Neuronal stem cell (in vitro differentiated cells): ENCODE measurements at regions not wholly inside any gene's neighbourhood (a gene's known extent, or its start where the extent isn't known, plus 50 kb on each side); places are given as distances from the start of the nearest gene placed in this dataset.

Experiments
- DNase-seq: peaks from one replicate; pipeline ENCODE4 v3.0.0-alpha.2; 2013; ENCODE audit warnings: low spot score
- H2AFZ ChIP-seq: one replicate; pipeline ENCODE4 v1.6.1; 2013; ENCODE audit warnings: mild to moderate bottlenecking, low read length, inconsistent platforms
- H2AK5ac ChIP-seq: 2 replicates; pipeline ENCODE4 v1.6.1; 2013; ENCODE audit warnings: low read depth, mild to moderate bottlenecking, inconsistent platforms, low read length, moderate library complexity, mixed read lengths
- H2BK120ac ChIP-seq: 2 replicates; pipeline ENCODE4 v1.6.1; 2013; ENCODE audit warnings: low read depth, mild to moderate bottlenecking, inconsistent platforms, low read length, moderate library complexity, mixed read lengths
- H2BK12ac ChIP-seq: one replicate; pipeline ENCODE4 v1.6.1; 2013; ENCODE audit warnings: low read length, inconsistent platforms
- H2BK15ac ChIP-seq: 2 replicates; pipeline ENCODE4 v1.6.1; 2013; ENCODE audit warnings: mild to moderate bottlenecking, low read length, inconsistent platforms, mixed read lengths
- H2BK5ac ChIP-seq: one replicate; pipeline ENCODE4 v1.6.1; 2013; ENCODE audit warnings: inconsistent platforms, mild to moderate bottlenecking, low read length, moderate library complexity
- H3K14ac ChIP-seq: one replicate; pipeline ENCODE4 v1.6.1; 2013; ENCODE audit warnings: low read length, inconsistent platforms
- H3K18ac ChIP-seq: 2 replicates; pipeline ENCODE4 v1.6.1; 2013; ENCODE audit warnings: low read length, inconsistent platforms
- H3K23ac ChIP-seq: 2 replicates; pipeline ENCODE4 v1.6.1; 2013; ENCODE audit warnings: low read depth, mild to moderate bottlenecking, mixed read lengths, low read length, inconsistent platforms; ENCODE audit not compliant: poor library complexity
- H3K27ac ChIP-seq: replicated peaks from 3 replicates; pipeline ENCODE4 v1.5.1; 2013; ENCODE audit warnings: low read length, inconsistent platforms
- H3K27me3 ChIP-seq, 3 experiments: 2 replicates each; pipeline ENCODE4 v1.6.1; 2013; ENCODE audit warnings: low read length in 3 of 3, mild to moderate bottlenecking in 2 of 3, inconsistent platforms in 1 of 3, low read depth in 1 of 3, mixed read lengths in 1 of 3, moderate library complexity in 1 of 3; ENCODE audit not compliant: control insufficient read depth in 3 of 3, insufficient read depth in 3 of 3
- H3K36me3 ChIP-seq, 2 donors: replicated peaks in 1 of 2; 2 replicates each; pipeline ENCODE4 v1.6.1; 2013; ENCODE audit warnings: low read length in 2 of 2; ENCODE audit not compliant: control insufficient read depth in 2 of 2, insufficient read depth in 2 of 2
- H3K4ac ChIP-seq: 2 replicates; pipeline ENCODE4 v1.6.1; 2013; ENCODE audit warnings: inconsistent platforms, mild to moderate bottlenecking, low read length, moderate library complexity
- H3K4me1 ChIP-seq, 2 donors: 1 replicate in 1 of 2; 2 replicates in 1 of 2; pipeline ENCODE4 v1.6.1; 2013; ENCODE audit warnings: low read length in 2 of 2, low read depth in 1 of 2; ENCODE audit not compliant: control insufficient read depth in 2 of 2, insufficient read depth in 1 of 2
- H3K4me2 ChIP-seq: one replicate; pipeline ENCODE4 v1.6.1; 2013; ENCODE audit warnings: mild to moderate bottlenecking, low read length, inconsistent platforms; ENCODE audit not compliant: insufficient read depth, poor library complexity, severe bottlenecking
- H3K4me3 ChIP-seq, 2 donors: 2 replicates each; pipeline ENCODE4 v1.5.1; 2013; ENCODE audit warnings: low read length in 2 of 2, mild to moderate bottlenecking in 2 of 2, inconsistent platforms in 1 of 2, moderate library complexity in 1 of 2
- H3K79me1 ChIP-seq: one replicate; pipeline ENCODE4 v1.6.1; 2013; ENCODE audit warnings: low read depth, mild to moderate bottlenecking, inconsistent platforms, low read length, moderate library complexity
- H3K9ac ChIP-seq: one replicate; pipeline ENCODE4 v1.6.1; 2013; ENCODE audit warnings: mild to moderate bottlenecking, low read depth, low read length, inconsistent platforms; ENCODE audit not compliant: poor library complexity
- H3K9me3 ChIP-seq, 2 donors: replicated peaks in 1 of 2; 2 replicates each; pipeline versions ENCODE3 to v1.6.1; 2013; ENCODE audit warnings: low read length in 2 of 2, mild to moderate bottlenecking in 2 of 2, inconsistent platforms in 1 of 2, low read depth in 1 of 2, mixed read lengths in 1 of 2, moderate library complexity in 1 of 2; ENCODE audit not compliant: control insufficient read depth in 2 of 2, insufficient read depth in 1 of 2
- H4K8ac ChIP-seq: one replicate; pipeline ENCODE4 v1.6.1; 2013; ENCODE audit warnings: low read depth, mild to moderate bottlenecking, inconsistent platforms, low read length, moderate library complexity
- H4K91ac ChIP-seq: one replicate; pipeline ENCODE4 v1.6.1; 2013; ENCODE audit warnings: low read length, low read depth, mild to moderate bottlenecking, inconsistent platforms; ENCODE audit not compliant: poor library complexity
- WGBS, 2 donors: extraction: QIAGEN DNeasy Blood & Tissue Kit; methylation state at CpG; one replicate each; pipeline ENCODE4 v1.1.7; 2013; ENCODE audit warnings: missing lambda C conversion rate in 2 of 2, mixed read lengths in 1 of 2; ENCODE audit not compliant: insufficient read length in 2 of 2, insufficient replicate concordance in 1 of 2; ENCODE audit errors: extremely low coverage in 2 of 2; 5-methylcytosine and 5-hydroxymethylcytosine counted together

DNA sequence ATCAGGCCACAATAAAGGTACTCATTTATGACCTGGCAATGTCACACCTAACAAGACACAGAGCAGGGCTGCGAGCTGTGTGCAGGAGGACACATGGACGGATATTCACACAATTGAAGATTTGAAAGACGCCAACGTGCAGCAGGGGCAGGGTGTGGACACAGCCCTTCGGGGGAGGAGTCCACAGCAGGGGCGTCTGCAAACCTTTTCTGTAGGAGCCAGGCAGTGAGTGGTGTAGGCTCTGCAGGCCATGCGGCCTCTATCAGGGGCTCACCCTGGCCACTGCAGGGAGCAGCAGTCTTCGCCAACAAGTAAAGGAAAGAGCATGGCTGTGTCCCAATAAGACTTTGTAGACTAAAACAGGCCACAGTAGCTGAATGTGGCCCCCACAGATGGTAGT is 125.7 kb upstream of the SNTG2 start:
- no peak overlapping the region for H3K14ac ChIP-seq
- H3K9ac ChIP-seq = no peak overlapping the region
- H3K4me3 ChIP-seq = no peak overlapping the region
- H2BK120ac ChIP-seq = no peak overlapping the region
- WGBS, 2 donors = no CpG with 5 or more reads among the region's 8 CpGs
- H3K4me2 ChIP-seq = no peak overlapping the region
- peak overlapping the region; percentile 59 for H2BK12ac ChIP-seq
- no peak overlapping the region for H2AFZ ChIP-seq
- H3K23ac ChIP-seq = no peak overlapping the region
- H3K79me1 ChIP-seq = no peaks in the 10 kb centered on the region
- no peak overlapping the region for H4K8ac ChIP-seq
- DNase-seq = no peak
- H4K91ac ChIP-seq = no peak overlapping the region
- H3K4ac ChIP-seq = no peak overlapping the region
- no peaks in the 10 kb centered on the region for H3K36me3 ChIP-seq
- H3K27ac ChIP-seq = no peak overlapping the region
- H2BK5ac ChIP-seq = no peak overlapping the region
- no peaks in the 10 kb centered on the region for H3K27me3 ChIP-seq
- no peak overlapping the region for H2BK15ac ChIP-seq
- H3K9me3 ChIP-seq = no peaks in the 10 kb centered on the region
- H3K18ac ChIP-seq = peak overlapping the region; percentile 1
- no peak overlapping the region for H2AK5ac ChIP-seq
- H3K4me1 ChIP-seq = peaks cover 0 to 3% of the 10 kb centered on the region in 2 donors

DNA sequence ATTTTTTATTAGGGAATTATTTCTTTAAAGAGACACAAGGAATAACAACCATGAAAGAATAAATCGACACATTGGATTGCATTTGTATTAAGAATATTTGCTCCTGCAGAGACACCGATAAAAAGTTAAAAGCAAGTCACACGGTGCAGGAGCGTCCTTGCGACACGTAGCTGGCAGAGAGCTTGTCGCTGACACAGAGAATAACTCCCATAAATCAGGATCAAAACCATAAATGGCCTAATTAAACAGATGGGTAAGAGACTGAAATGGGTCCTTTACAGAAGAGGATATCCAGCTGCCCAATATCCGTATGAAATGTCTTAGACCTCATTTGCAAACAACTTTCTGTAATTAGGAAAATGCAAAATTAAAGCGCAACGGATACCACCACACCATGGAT is 126.1 kb upstream of the SNTG2 start:
- DNase-seq = no peak
- Histone ChIP-seq H2BK12ac (no peak overlapping the region), H3K9me3 (no peaks in the 10 kb centered on the region), H3K27me3 (no peaks in the 10 kb centered on the region), H3K4me1 (peaks cover 0 to 3% of the 10 kb centered on the region in 2 donors), H2BK5ac (no peak overlapping the region), H3K18ac (no peak overlapping the region), H2BK120ac (no peak overlapping the region), H3K4me3 (no peak overlapping the region), H2AFZ (no peak overlapping the region), H2AK5ac (no peak overlapping the region), H4K8ac (no peak overlapping the region), H2BK15ac (no peak overlapping the region), H3K79me1 (no peaks in the 10 kb centered on the region), H3K36me3 (no peaks in the 10 kb centered on the region), H3K27ac (no peak overlapping the region), H3K4ac (no peak overlapping the region), H3K9ac (no peak overlapping the region), H4K91ac (no peak overlapping the region), H3K4me2 (no peak overlapping the region), H3K14ac (no peak overlapping the region), H3K23ac (no peak overlapping the region)
- WGBS, 2 donors = no CpG with 5 or more reads among the region's 10 CpGs

DNA sequence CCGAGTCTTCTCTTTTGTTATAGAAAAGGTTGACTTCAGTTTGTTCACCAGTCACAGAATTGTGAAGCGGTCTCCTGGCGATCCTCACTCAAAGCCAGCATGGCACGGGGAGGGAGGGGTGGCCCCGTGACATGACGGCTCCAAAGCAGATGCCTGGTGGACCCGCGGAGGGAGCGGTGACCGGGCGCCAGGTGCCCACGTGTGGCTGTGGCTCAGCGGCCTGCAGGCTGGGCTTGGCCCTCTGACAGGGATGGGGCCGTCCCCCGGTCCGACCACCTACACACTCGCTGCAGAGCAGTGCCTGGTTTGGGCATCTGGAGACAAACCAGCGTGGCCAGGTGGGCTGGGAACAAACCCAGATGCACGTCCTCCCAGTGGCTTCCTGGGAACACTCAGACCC is 129.1 kb upstream of the SNTG2 start:
- WGBS, 2 donors = no CpG with 5 or more reads among the region's 19 CpGs
- no peak overlapping the region for H3K4me3 ChIP-seq
- H2BK12ac ChIP-seq = no peak overlapping the region
- H2BK15ac ChIP-seq = no peak overlapping the region
- no peaks in the 10 kb centered on the region for H3K36me3 ChIP-seq
- H2AFZ ChIP-seq = no peak overlapping the region
- no peak overlapping the region for H2BK5ac ChIP-seq
- H3K27ac ChIP-seq = no peak overlapping the region
- no peak overlapping the region for H4K8ac ChIP-seq
- H3K14ac ChIP-seq = peak overlapping the region; percentile 3
- peaks cover 0 to 3% of the 10 kb centered on the region in 2 donors for H3K4me1 ChIP-seq
- H4K91ac ChIP-seq = no peak overlapping the region
- H3K18ac ChIP-seq = peak overlapping the region; percentile 72
- H3K9me3 ChIP-seq = peaks cover 0 to 3% of the 10 kb centered on the region in 2 donors
- no peaks in the 10 kb centered on the region for H3K27me3 ChIP-seq
- H3K4me2 ChIP-seq = no peak overlapping the region
- peak overlapping the region; percentile 7 for H3K9ac ChIP-seq
- H3K23ac ChIP-seq = peak overlapping the region; percentile 59
- H3K4ac ChIP-seq = no peak overlapping the region
- no peaks in the 10 kb centered on the region for H3K79me1 ChIP-seq
- DNase-seq = no peak
- H2AK5ac ChIP-seq = peak overlapping the region; percentile 20
- no peak overlapping the region for H2BK120ac ChIP-seq

- Histone ChIP-seq H2BK15ac (no peak overlapping the region), H2BK120ac (no peak overlapping the region), H3K36me3 (no peaks in the 10 kb centered on the region), H3K4ac (no peak overlapping the region), H3K14ac (no peak overlapping the region), H4K8ac (no peak overlapping the region), H3K79me1 (no peaks in the 10 kb centered on the region), H2BK5ac (peak overlapping the region; percentile 1), H3K4me3 (no peak overlapping the region), H2AK5ac (no peak overlapping the region), H3K4me2 (no peak overlapping the region), H3K27ac (no peak overlapping the region), H3K23ac (no peak overlapping the region), H3K4me1 (no peaks in the 10 kb centered on the region), H3K18ac (no peak overlapping the region), H4K91ac (no peak overlapping the region), H3K9ac (no peak overlapping the region), H2AFZ (no peak overlapping the region), H3K27me3 (no peaks in the 10 kb centered on the region), H2BK12ac (no peak overlapping the region), H3K9me3 (peaks cover 0 to 4% of the 10 kb centered on the region in 2 donors)
- WGBS, 2 donors = no CpG with 5 or more reads among the region's 7 CpGs
- no peak for DNase-seq
Measured at GRCh38 chr2:819601-820000, 131.0 kb upstream of the SNTG2 start.
